Epithelial cell of proximal tubule (primary cell): ENCODE measurements at regions not wholly inside any gene's neighbourhood (a gene's known extent, or its start where the extent isn't known, plus 50 kb on each side); places are given as distances from the start of the nearest gene placed in this dataset.

Experiments
- DNase-seq: peaks from one replicate; pipeline ENCODE4 v3.0.0-alpha.2; 2011; ENCODE audit warnings: low read depth
- H3K4me3 ChIP-seq: 2 replicates; pipeline ENCODE4 v1.5.1; 2011; ENCODE audit warnings: low read depth, mild to moderate bottlenecking, low read length
- CTCF ChIP-seq: conservative IDR thresholded peaks from 2 replicates; pipeline ENCODE4 v1.5.1; 2012; ENCODE audit warnings: low read depth, mild to moderate bottlenecking, low read length

GRCh38 chr5:68428231-68428811, 212.8 kb downstream of the PIK3R1 start:
- no peak for DNase-seq
- no peak overlapping the region for H3K4me3 ChIP-seq
- TF ChIP-seq CTCF, result no peak

- TF ChIP-seq CTCF, result no peak
- DNase-seq, result no peak
These were observed 214.0 kb downstream of the PIK3R1 start for GRCh38 chr5:68429510-68429909.

GRCh38 chr5:68430279-68430678, 214.7 kb downstream of the PIK3R1 start:
- TF ChIP-seq CTCF, result no peak
- DNase-seq, result no peak
- no peak overlapping the region for H3K4me3 ChIP-seq

More at GRCh38 chr5:68429510-68429909, 214.0 kb downstream of the PIK3R1 start:
- no peak overlapping the region for H3K4me3 ChIP-seq

- no peak overlapping the region for H3K4me3 ChIP-seq
- no peak for TF ChIP-seq CTCF
- no peak for DNase-seq
These were observed 215.6 kb downstream of the PIK3R1 start for GRCh38 chr5:68431186-68431585.

- TF ChIP-seq CTCF, result no peak
- no peak for DNase-seq
- H3K4me3 ChIP-seq, result no peak overlapping the region
These were observed 216.2 kb downstream of the PIK3R1 start for GRCh38 chr5:68431601-68432337.

- H3K4me3 ChIP-seq, result no peak overlapping the region
- DNase-seq, result no peak
- no peak for TF ChIP-seq CTCF
These were observed 217.1 kb downstream of the PIK3R1 start for GRCh38 chr5:68432682-68433081.

GRCh38 chr5:68433526-68433922, 218.0 kb downstream of the PIK3R1 start:
- no peak for TF ChIP-seq CTCF
- DNase-seq, result no peak
- no peak overlapping the region for H3K4me3 ChIP-seq
